Gastrocnemius medialis (tissue), 4 donors: ENCODE measurements at regions not wholly inside any gene's neighbourhood (a gene's known extent, or its start where the extent isn't known, plus 50 kb on each side); places are given as distances from the start of the nearest gene placed in this dataset.

ENCODE experiments used
- ATAC-seq, 2 donors: fragments of 150-250 bp; one replicate each; pipeline ENCODE4 v1.9.1; 2016
- DNase-seq, 2 donors: peaks; one replicate each; pipeline ENCODE4 v3.0.0-alpha.2; 2019
- H3K27ac ChIP-seq, 4 donors: fragments of 200-600 bp; sonication (generic); 1 replicate in 1 of 4; 2 replicates in 3 of 4; pipeline ENCODE4 v1.5.1; 2016 to 2018; ENCODE audit warnings: mild to moderate bottlenecking in 2 of 4, moderate library complexity in 1 of 4
- H3K27me3 ChIP-seq, 3 donors: fragments of 200-600 bp; sonication (generic) in 2 of 3; 1 replicate in 1 of 3; 2 replicates in 2 of 3; pipeline versions ENCODE4 v1.5.1 to v1.6.0; 2016 to 2019; ENCODE audit warnings: mild to moderate bottlenecking in 1 of 3, moderate library complexity in 1 of 3
- H3K36me3 ChIP-seq, 2 donors: fragments of 200-600 bp; sonication (generic) in 1 of 2; one replicate each; pipeline ENCODE4 v1.5.1; 2017 to 2018
- H3K4me1 ChIP-seq, 2 donors: fragments of 200-600 bp; sonication (generic) in 1 of 2; one replicate each; pipeline ENCODE4 v1.5.1; 2016 to 2017; ENCODE audit warnings: mild to moderate bottlenecking in 2 of 2
- H3K4me3 ChIP-seq, 4 donors: fragments of 200-600 bp; sonication (generic) in 3 of 4; 1 replicate in 1 of 4; 2 replicates in 3 of 4; pipeline ENCODE4 v1.5.1; 2016 to 2019; ENCODE audit warnings: mild to moderate bottlenecking in 2 of 4
- H3K9me3 ChIP-seq, 3 donors: fragments of 200-600 bp; sonication (generic) in 2 of 3; 1 replicate in 1 of 3; 2 replicates in 2 of 3; pipeline ENCODE4 v1.5.1; 2016 to 2019
- POLR2A ChIP-seq, 2 donors: fragments of 450-650 bp; IDR thresholded peaks; one replicate each; pipeline ENCODE4 v1.6.1; 2017; ENCODE audit warnings: antibody characterized with exemption in 2 of 2, mild to moderate bottlenecking in 2 of 2, moderate library complexity in 2 of 2
- in situ Hi-C, 4 donors: fragments of 200-750 bp; cut with MboI; loops; one replicate each; pipeline versions ENCODE4 v1.15.0 to v1.8.0; 2017; ENCODE audit warnings: low sequenced_read_pairs in 4 of 4
- intact Hi-C: fragments of 100-400 bp; cut with DNase I; formaldehyde crosslinking; loops from one replicate; pipeline ENCODE4 v1.15.1; 2023; ENCODE audit warnings: low total_unique reads
- TF ChIP-seq, protein P1 (sequence below), 5 experiments: fragments of 450-650 bp in 3 of 5; fragments of 200-600 bp in 2 of 5; sonication (generic) in 2 of 5; IDR thresholded peaks in 4 of 5; conservative IDR thresholded peaks in 1 of 5; 1 replicate in 4 of 5; 2 replicates in 1 of 5; pipeline ENCODE4 v1.5.1; 2016 to 2019; ENCODE audit warnings: antibody characterized with exemption in 5 of 5, mild to moderate bottlenecking in 3 of 5, moderate library complexity in 3 of 5

- ATAC-seq (no peak), DNase-seq (no peak)
- in situ Hi-C loops (no loop called here), intact Hi-C loops (no loop called here)
- TF ChIP-seq, protein P1, sequence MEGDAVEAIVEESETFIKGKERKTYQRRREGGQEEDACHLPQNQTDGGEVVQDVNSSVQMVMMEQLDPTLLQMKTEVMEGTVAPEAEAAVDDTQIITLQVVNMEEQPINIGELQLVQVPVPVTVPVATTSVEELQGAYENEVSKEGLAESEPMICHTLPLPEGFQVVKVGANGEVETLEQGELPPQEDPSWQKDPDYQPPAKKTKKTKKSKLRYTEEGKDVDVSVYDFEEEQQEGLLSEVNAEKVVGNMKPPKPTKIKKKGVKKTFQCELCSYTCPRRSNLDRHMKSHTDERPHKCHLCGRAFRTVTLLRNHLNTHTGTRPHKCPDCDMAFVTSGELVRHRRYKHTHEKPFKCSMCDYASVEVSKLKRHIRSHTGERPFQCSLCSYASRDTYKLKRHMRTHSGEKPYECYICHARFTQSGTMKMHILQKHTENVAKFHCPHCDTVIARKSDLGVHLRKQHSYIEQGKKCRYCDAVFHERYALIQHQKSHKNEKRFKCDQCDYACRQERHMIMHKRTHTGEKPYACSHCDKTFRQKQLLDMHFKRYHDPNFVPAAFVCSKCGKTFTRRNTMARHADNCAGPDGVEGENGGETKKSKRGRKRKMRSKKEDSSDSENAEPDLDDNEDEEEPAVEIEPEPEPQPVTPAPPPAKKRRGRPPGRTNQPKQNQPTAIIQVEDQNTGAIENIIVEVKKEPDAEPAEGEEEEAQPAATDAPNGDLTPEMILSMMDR (IDR thresholded peaks at IDR 0.05 in 4 of 5, conservative IDR thresholded peaks at IDR 0.05 in 1 of 5): no peak
- no peak for TF ChIP-seq POLR2A (IDR thresholded peaks at IDR 0.05)
- Histone ChIP-seq H3K4me1 (peaks cover 27 to 45% of the 10 kb centered on the region in 2 donors), H3K36me3 (no peaks in the 10 kb centered on the region), H3K9me3 (no peaks in the 10 kb centered on the region), H3K27me3 (no peaks in the 10 kb centered on the region), H3K4me3 (no peak overlapping the region), H3K27ac (peak overlapping the region in 1 of 4 donors; percentile 20)
These were observed 50.0 kb downstream of the PIK3C2A start for GRCh38 chr11:17157761-17158160.

DNA sequence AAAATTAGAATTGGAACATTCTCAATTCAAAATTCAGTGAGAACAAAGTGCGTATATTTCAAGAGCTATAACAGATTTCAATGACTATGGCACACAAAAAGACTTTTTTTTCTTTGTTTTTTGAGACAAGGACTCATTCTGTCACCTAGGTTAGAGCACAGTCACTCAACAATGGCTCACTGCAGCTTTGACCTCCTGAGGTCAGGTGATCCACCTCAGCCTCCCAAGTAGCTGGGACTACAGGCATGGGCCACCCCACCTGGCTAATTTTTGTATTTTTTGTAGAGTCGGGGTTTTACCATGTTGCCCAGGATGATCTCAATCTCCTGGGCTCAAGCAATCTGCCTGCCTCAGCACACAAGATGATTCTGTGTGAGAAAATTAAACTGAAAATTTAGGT lies 51.5 kb downstream of the PIK3C2A start:
- Histone ChIP-seq H3K4me3 (no peak overlapping the region), H3K9me3 (no peaks in the 10 kb centered on the region), H3K36me3 (no peaks in the 10 kb centered on the region), H3K4me1 (peaks cover 18 to 44% of the 10 kb centered on the region in 2 donors), H3K27ac (no peak overlapping the region), H3K27me3 (no peaks in the 10 kb centered on the region)
- intact Hi-C loops (no loop called here), in situ Hi-C loops (no loop called here)
- DNase-seq: no peak
- ATAC-seq: no peak
- TF ChIP-seq, protein P1 (IDR thresholded peaks at IDR 0.05 in 4 of 5, conservative IDR thresholded peaks at IDR 0.05 in 1 of 5): no peak
- TF ChIP-seq POLR2A (IDR thresholded peaks at IDR 0.05): no peak

GRCh38 chr11:17154409-17155159 lies 53.2 kb downstream of the PIK3C2A start:
- Histone ChIP-seq H3K9me3 (no peaks in the 10 kb centered on the region), H3K4me1 (peaks cover 11 to 42% of the 10 kb centered on the region in 2 donors), H3K36me3 (no peaks in the 10 kb centered on the region), H3K4me3 (no peak overlapping the region), H3K27ac (peak overlapping the region in 3 of 4 donors; percentile 7 to 19 (median 12)), H3K27me3 (no peaks in the 10 kb centered on the region)
- TF ChIP-seq, protein P1 (IDR thresholded peaks at IDR 0.05 in 4 of 5, conservative IDR thresholded peaks at IDR 0.05 in 1 of 5): no peak
- TF ChIP-seq POLR2A (IDR thresholded peaks at IDR 0.05): no peak
- ATAC-seq: no peak
- no peak for DNase-seq
- intact Hi-C loops: no loop called here
- in situ Hi-C loops: no loop called here

GRCh38 chr11:17153757-17154156 lies 54.0 kb downstream of the PIK3C2A start:
- no peak for TF ChIP-seq POLR2A (IDR thresholded peaks at IDR 0.05)
- TF ChIP-seq, protein P1 (IDR thresholded peaks at IDR 0.05 in 4 of 5, conservative IDR thresholded peaks at IDR 0.05 in 1 of 5): no peak
- H3K9me3 ChIP-seq: no peaks in the 10 kb centered on the region
- DNase-seq: no peak
- peaks cover 11 to 34% of the 10 kb centered on the region in 2 donors for H3K4me1 ChIP-seq
- in situ Hi-C loops: no loop called here
- ATAC-seq: no peak
- no peak overlapping the region for H3K4me3 ChIP-seq
- H3K27me3 ChIP-seq: no peaks in the 10 kb centered on the region
- H3K27ac ChIP-seq: peak overlapping the region in 3 of 4 donors; percentile 7 to 19 (median 10)
- H3K36me3 ChIP-seq: no peaks in the 10 kb centered on the region
- intact Hi-C loops: no loop called here
